IPS DF 4.7 (cell line): ENCODE measurements at regions not wholly inside any gene's neighbourhood (a gene's known extent, or its start where the extent isn't known, plus 50 kb on each side); places are given as distances from the start of the nearest gene placed in this dataset.

Experiments
- DNase-seq: peaks from one replicate; pipeline ENCODE4 v3.0.0-alpha.2; 2013; ENCODE audit warnings: low spot score; ENCODE audit errors: extremely low read depth

GRCh38 chr5:6026766-6027406 lies 351.5 kb downstream of the MED10 start:
- no peak for DNase-seq

GRCh38 chr5:6019612-6020011 lies 358.7 kb downstream of the MED10 start:
- no peak for DNase-seq

- no peak for DNase-seq
Measured at GRCh38 chr5:6013506-6013905, 364.8 kb downstream of the MED10 start.

GRCh38 chr5:6011199-6011598 lies 367.1 kb downstream of the MED10 start:
- DNase-seq, result no peak

GRCh38 chr5:6006838-6007314 lies 371.5 kb downstream of the MED10 start:
- no peak for DNase-seq

- DNase-seq, result no peak
Measured at GRCh38 chr5:6003040-6003825, 375.1 kb downstream of the MED10 start.

GRCh38 chr5:6000867-6001266 lies 377.5 kb downstream of the MED10 start:
- DNase-seq, result no peak

GRCh38 chr5:5995819-5996218 lies 382.5 kb downstream of the MED10 start:
- no peak for DNase-seq

GRCh38 chr5:5986492-5987178 lies 391.7 kb downstream of the MED10 start:
- DNase-seq, result no peak

- no peak for DNase-seq
Measured at GRCh38 chr5:5985332-5985731, 393.0 kb downstream of the MED10 start.

GRCh38 chr5:5983261-5983980 lies 394.9 kb downstream of the MED10 start:
- DNase-seq, result no peak

GRCh38 chr5:5981562-5981961 lies 396.8 kb downstream of the MED10 start:
- no peak for DNase-seq

GRCh38 chr5:5980538-5980895 lies 397.8 kb downstream of the MED10 start:
- no peak for DNase-seq

GRCh38 chr5:5979761-5980537 lies 398.4 kb downstream of the MED10 start:
- DNase-seq, result no peak

GRCh38 chr5:5979377-5979760 lies 399.0 kb downstream of the MED10 start:
- DNase-seq, result no peak

- no peak for DNase-seq
Measured at GRCh38 chr5:5978501-5979376, 399.6 kb downstream of the MED10 start.

- DNase-seq, result no peak
Measured at GRCh38 chr5:5971203-5971602, 407.1 kb downstream of the MED10 start.

- DNase-seq, result no peak
Measured at GRCh38 chr5:5969942-5970483, 408.3 kb downstream of the MED10 start.

GRCh38 chr5:5968981-5969380 lies 409.4 kb downstream of the MED10 start:
- DNase-seq, result no peak

- no peak for DNase-seq
Measured at GRCh38 chr5:5967944-5968343, 410.4 kb downstream of the MED10 start.
